Right atrium auricular region (tissue), 2 donors: ENCODE measurements at regions not wholly inside any gene's neighbourhood (a gene's known extent, or its start where the extent isn't known, plus 50 kb on each side); places are given as distances from the start of the nearest gene placed in this dataset.
"Not testable (repeated sequence)": the region's sequence is repeated elsewhere in the genome, so short reads cannot be mapped to it uniquely, and the experiment has no call there.

Experiments
- DNase-seq: peaks from one replicate; pipeline ENCODE4 v3.0.0-alpha.2; 2019; ENCODE audit warnings: low spot score
- H3K27ac ChIP-seq, 2 donors: fragments of 200-600 bp; sonication (generic); 1 replicate in 1 of 2; 2 replicates in 1 of 2; pipeline ENCODE4 v1.5.1; 2016 to 2019
- H3K27me3 ChIP-seq, 2 donors: fragments of 200-600 bp; sonication (generic); one replicate each; pipeline versions ENCODE4 v1.5.1 to v1.6.0; 2017 to 2019
- H3K36me3 ChIP-seq: fragments of 200-600 bp; sonication (generic); one replicate; pipeline ENCODE4 v1.5.1; 2016
- H3K4me1 ChIP-seq, 2 donors: fragments of 200-600 bp; sonication (generic); one replicate each; pipeline versions ENCODE4 v1.5.1 to v1.6.0; 2017 to 2019
- H3K4me3 ChIP-seq, 2 donors: fragments of 200-600 bp; sonication (generic); 1 replicate in 1 of 2; 2 replicates in 1 of 2; pipeline ENCODE4 v1.5.1; 2017 to 2019; ENCODE audit warnings: mild to moderate bottlenecking in 1 of 2, moderate library complexity in 1 of 2
- H3K9me3 ChIP-seq, 2 donors: fragments of 200-600 bp; sonication (generic); one replicate each; pipeline ENCODE4 v1.5.1; 2019

GRCh38 chr9:65384759-65385654 lies 100.0 kb upstream of the FOXD4L5 start:
- not testable (repeated sequence) for H3K9me3 ChIP-seq, H3K27me3 ChIP-seq, H3K36me3 ChIP-seq, H3K4me3 ChIP-seq, H3K27ac ChIP-seq, H3K4me1 ChIP-seq, DNase-seq

DNA sequence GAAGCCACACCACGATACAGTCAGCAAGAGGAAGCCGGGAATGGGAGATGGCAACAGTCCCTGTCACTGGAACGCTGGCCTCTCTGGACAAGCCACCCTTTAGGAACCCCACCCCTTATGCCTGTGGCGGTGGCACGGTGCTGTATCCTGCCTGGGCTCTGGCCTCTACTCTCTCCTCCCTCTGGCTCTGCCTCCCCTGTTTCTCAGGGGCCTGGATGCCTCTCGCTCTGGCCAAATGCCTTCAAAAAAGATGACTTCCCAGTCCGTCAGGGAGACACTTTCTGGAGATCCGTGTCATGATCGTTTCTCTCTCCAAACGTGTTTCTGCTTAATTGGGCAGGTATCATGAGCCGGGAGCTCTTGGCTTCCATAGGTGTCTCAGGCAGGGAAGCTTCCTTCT lies 99.1 kb upstream of the FOXD4L5 start:
- H3K27me3 ChIP-seq, H3K4me3 ChIP-seq, H3K36me3 ChIP-seq, H3K4me1 ChIP-seq, H3K9me3 ChIP-seq, DNase-seq, H3K27ac ChIP-seq: not testable (repeated sequence)

GRCh38 chr9:65383646-65384045 lies 98.6 kb upstream of the FOXD4L5 start:
- DNase-seq, H3K9me3 ChIP-seq, H3K27ac ChIP-seq, H3K4me3 ChIP-seq, H3K27me3 ChIP-seq, H3K36me3 ChIP-seq, H3K4me1 ChIP-seq: not testable (repeated sequence)

DNA sequence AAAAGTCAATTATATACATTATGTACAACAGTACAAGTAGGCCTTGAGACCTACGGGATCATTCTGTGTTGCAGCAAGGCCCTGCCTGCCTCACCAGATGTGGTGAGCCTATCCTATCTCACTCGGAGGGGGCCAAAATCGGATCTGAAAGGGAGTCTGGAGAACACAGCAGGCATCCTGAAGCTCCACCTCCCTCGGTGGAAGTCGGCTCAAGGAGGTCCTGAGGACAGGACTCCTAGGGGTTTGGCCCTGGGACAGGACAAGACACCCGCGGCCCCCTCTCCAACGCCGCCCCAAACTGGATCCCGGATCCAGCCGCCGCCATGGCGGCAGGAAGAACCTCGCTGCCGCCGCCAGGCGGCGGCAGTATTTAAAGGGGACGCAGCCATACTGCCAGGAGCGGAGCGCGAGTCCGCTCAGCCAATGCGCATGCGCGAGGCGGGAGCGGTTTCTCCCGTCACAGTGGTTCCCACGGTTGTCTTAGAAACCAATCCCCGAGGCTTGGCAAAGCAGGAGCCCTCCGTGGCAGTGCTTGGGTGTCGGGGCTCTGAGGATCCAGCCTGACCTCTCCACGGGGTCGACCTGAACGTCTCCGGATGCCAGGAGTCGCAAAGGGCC lies 97.8 kb upstream of the FOXD4L5 start:
- H3K27ac ChIP-seq, DNase-seq, H3K4me3 ChIP-seq, H3K27me3 ChIP-seq, H3K4me1 ChIP-seq, H3K36me3 ChIP-seq, H3K9me3 ChIP-seq: not testable (repeated sequence)
